ENCODE measurements at regions not wholly inside any gene's neighbourhood (a gene's known extent, or its start where the extent isn't known, plus 50 kb on each side); places are given as distances from the start of the nearest gene placed in this dataset.

GRCh38 chr2:11101430-11101829 lies 53.8 kb upstream of the SLC66A3 start:
- Histone ChIP-seq H3K79me2 (ENCODE audit: control insufficient read depth, insufficient read depth, low read length) (no peaks in the 10 kb centered on the region), H3K79me1 (ENCODE audit: low read length) (no peaks in the 10 kb centered on the region), H3K4me3 (ENCODE audit: low read length) (no peak overlapping the region), H3K4me1 (ENCODE audit: control insufficient read depth, low read depth, low read length) (no peaks in the 10 kb centered on the region), H3K23ac (ENCODE audit: low read length) (no peak overlapping the region), H3K36me3 (ENCODE audit: control insufficient read depth, insufficient read depth, low read length) (no peaks in the 10 kb centered on the region), H2BK5ac (ENCODE audit: low read length) (no peak overlapping the region), H4K8ac (ENCODE audit: low read depth, low read length) (no peak overlapping the region), H3K27me3 (ENCODE audit: insufficient read depth, low read length, poor library complexity) (no peaks in the 10 kb centered on the region), H3K27ac (ENCODE audit: low read depth, low read length) (no peak overlapping the region), H3K18ac (ENCODE audit: low read length) (no peak overlapping the region), H2BK120ac (ENCODE audit: low read depth, low read length) (no peak overlapping the region), H3K9ac (ENCODE audit: low read length) (no peak overlapping the region), H3K4ac (ENCODE audit: low read depth, low read length) (no peak overlapping the region), H2AK5ac (ENCODE audit: low read length) (no peak overlapping the region), H3K56ac (ENCODE audit: low read length) (no peak overlapping the region), H4K5ac (ENCODE audit: low read length) (no peak overlapping the region), H2BK15ac (replicated peaks; ENCODE audit: low read depth) (no peak overlapping the region), H3K4me2 (ENCODE audit: low read length) (no peak overlapping the region)
- DNase-seq, result no peak
- no CpG with 5 or more reads among the region's 4 CpGs for WGBS (ENCODE audit: extremely low coverage, insufficient coverage, low lambda C conversion rate)

DNA sequence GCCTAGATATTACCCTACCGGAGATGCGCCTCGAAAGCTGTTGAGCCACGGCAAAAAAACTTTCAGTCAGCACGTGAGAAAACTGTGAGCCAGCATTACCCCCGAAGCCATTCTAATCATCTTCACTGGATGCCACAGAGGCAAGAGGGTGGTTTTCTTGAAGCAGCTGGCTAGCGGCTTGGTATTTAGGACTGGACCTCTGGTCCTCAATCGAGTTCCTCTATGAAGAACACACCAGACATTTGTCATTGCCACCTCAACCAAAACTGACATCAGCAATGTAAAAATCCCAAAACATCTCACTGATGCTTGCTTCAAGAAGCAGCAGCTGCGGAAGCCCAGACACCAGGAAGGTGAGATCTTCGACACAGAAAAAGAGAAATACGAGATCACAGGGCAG lies 52.8 kb upstream of the SLC66A3 start:
- Histone ChIP-seq H4K5ac (ENCODE audit: low read length) (no peak overlapping the region), H3K27me3 (ENCODE audit: insufficient read depth, low read length, poor library complexity) (no peaks in the 10 kb centered on the region), H3K4me2 (ENCODE audit: low read length) (no peak overlapping the region), H2AK5ac (ENCODE audit: low read length) (no peak overlapping the region), H3K23ac (ENCODE audit: low read length) (no peak overlapping the region), H3K4ac (ENCODE audit: low read depth, low read length) (no peak overlapping the region), H3K18ac (ENCODE audit: low read length) (no peak overlapping the region), H3K36me3 (ENCODE audit: control insufficient read depth, insufficient read depth, low read length) (no peaks in the 10 kb centered on the region), H3K79me1 (ENCODE audit: low read length) (no peaks in the 10 kb centered on the region), H3K79me2 (ENCODE audit: control insufficient read depth, insufficient read depth, low read length) (no peaks in the 10 kb centered on the region), H3K4me1 (ENCODE audit: control insufficient read depth, low read depth, low read length) (no peaks in the 10 kb centered on the region), H4K8ac (ENCODE audit: low read depth, low read length) (no peak overlapping the region), H3K4me3 (ENCODE audit: low read length) (no peak overlapping the region), H2BK5ac (ENCODE audit: low read length) (no peak overlapping the region), H2BK120ac (ENCODE audit: low read depth, low read length) (no peak overlapping the region), H3K9ac (ENCODE audit: low read length) (no peak overlapping the region), H3K27ac (ENCODE audit: low read depth, low read length) (no peak overlapping the region), H2BK15ac (replicated peaks; ENCODE audit: low read depth) (no peak overlapping the region), H3K56ac (ENCODE audit: low read length) (no peak overlapping the region)
- DNase-seq, result no peak
- WGBS (ENCODE audit: extremely low coverage, insufficient coverage, low lambda C conversion rate), result no CpG with 5 or more reads among the region's 11 CpGs

DNA sequence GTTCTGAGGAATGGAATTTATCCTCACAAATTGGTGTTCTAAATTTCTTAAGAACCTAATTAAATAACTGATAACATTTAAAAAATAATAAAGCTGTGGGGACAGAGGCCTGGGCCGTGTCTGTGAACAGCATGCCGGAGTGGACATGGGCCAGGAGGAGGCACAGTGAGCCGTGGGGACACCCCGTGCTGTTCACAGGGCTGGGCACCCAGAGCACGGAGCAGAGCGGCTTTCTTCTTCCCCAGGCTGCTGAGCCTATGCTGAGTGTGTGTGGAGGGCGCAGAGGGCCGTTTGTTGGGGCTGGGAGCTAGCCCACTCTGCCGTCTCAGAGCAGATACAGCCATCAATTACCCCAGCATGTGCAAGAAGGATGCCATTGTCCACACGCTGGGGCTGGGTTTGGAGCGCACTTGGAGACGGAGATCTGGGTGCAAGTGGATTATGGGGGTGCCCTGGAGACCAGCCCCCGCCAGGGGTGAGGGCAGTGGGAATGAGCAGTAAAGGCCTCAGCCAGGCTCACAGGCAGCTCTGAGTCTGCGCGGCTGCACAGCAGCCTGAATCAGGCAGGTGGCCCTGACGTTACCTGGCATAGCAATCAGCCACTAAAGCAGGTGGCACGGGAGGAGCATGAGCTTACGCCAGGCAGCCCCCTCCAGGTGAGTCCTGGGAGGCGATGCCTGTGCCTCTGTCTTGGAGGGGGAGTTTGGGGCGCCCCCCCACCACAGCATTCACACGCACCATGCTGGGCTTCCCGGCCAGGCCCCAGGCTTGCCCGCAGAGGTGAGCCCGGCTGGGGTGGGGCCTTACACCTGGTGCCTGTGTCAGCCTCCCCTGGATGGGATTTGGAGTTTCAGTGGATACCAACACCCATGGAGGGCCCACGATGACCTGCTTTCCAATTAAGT lies 52.1 kb upstream of the SLC66A3 start:
- no peak overlapping the region for H3K4me3 ChIP-seq (ENCODE audit: low read length)
- H2BK5ac ChIP-seq (ENCODE audit: low read length), result no peak overlapping the region
- H3K4me2 ChIP-seq (ENCODE audit: low read length), result no peak overlapping the region
- no peaks in the 10 kb centered on the region for H3K36me3 ChIP-seq (ENCODE audit: control insufficient read depth, insufficient read depth, low read length)
- H3K4ac ChIP-seq (ENCODE audit: low read depth, low read length), result no peak overlapping the region
- H3K18ac ChIP-seq (ENCODE audit: low read length), result no peak overlapping the region
- no peak overlapping the region for H4K8ac ChIP-seq (ENCODE audit: low read depth, low read length)
- no CpG with 5 or more reads among the region's 25 CpGs for WGBS (ENCODE audit: extremely low coverage, insufficient coverage, low lambda C conversion rate)
- no peak overlapping the region for H3K23ac ChIP-seq (ENCODE audit: low read length)
- no peak overlapping the region for H4K5ac ChIP-seq (ENCODE audit: low read length)
- no peak for DNase-seq
- no peak overlapping the region for H2BK120ac ChIP-seq (ENCODE audit: low read depth, low read length)
- H2AK5ac ChIP-seq (ENCODE audit: low read length), result no peak overlapping the region
- H3K4me1 ChIP-seq (ENCODE audit: control insufficient read depth, low read depth, low read length), result no peaks in the 10 kb centered on the region
- no peak overlapping the region for H3K27ac ChIP-seq (ENCODE audit: low read depth, low read length)
- no peaks in the 10 kb centered on the region for H3K79me1 ChIP-seq (ENCODE audit: low read length)
- H3K27me3 ChIP-seq (ENCODE audit: insufficient read depth, low read length, poor library complexity), result no peaks in the 10 kb centered on the region
- no peak overlapping the region for H2BK15ac ChIP-seq (replicated peaks; ENCODE audit: low read depth)
- no peak overlapping the region for H3K56ac ChIP-seq (ENCODE audit: low read length)
- no peaks in the 10 kb centered on the region for H3K79me2 ChIP-seq (ENCODE audit: control insufficient read depth, insufficient read depth, low read length)
- no peak overlapping the region for H3K9ac ChIP-seq (ENCODE audit: low read length)

DNA sequence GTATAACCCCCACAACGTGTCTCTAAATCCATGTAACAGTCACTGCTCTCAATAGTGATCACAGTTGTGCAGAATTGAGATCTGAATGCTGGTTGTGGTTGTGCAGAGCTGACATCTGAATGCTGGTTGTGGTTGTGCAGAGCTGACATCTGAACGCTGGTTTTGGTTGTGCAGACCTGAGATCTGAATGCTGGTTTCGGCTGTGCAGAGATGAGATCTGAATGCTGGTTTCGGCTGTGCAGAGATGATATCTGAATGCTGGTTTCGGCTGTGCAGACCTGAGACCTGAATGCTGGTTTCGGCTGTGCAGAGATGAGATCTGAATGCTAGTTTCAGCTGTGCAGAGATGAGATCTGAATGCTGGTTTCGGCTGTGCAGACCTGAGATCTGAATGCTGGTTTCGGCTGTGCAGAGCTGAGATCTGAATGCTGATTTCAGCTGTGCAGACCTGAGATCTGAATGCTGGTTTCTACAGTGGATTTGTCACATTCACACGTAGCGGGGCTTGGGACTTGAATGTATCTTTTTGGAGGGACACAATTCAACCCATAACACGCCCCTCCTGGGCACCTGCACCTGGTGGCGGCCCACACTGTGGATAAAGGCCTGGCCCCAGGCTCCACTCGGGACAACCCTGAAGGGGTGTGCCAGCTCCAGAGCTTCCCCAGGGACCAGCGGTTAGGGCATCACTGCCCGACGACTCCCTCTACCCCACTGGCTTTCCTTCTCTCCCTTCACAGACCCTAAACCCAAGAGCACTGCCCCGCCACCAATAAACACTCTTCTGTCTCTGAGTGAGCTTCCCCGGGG lies 51.1 kb upstream of the SLC66A3 start:
- H3K4me2 ChIP-seq (ENCODE audit: low read length), result no peak overlapping the region
- no peak overlapping the region for H4K8ac ChIP-seq (ENCODE audit: low read depth, low read length)
- no peak overlapping the region for H2BK15ac ChIP-seq (replicated peaks; ENCODE audit: low read depth)
- no peak overlapping the region for H2AK5ac ChIP-seq (ENCODE audit: low read length)
- no peak overlapping the region for H2BK120ac ChIP-seq (ENCODE audit: low read depth, low read length)
- no peak overlapping the region for H3K4ac ChIP-seq (ENCODE audit: low read depth, low read length)
- H2BK5ac ChIP-seq (ENCODE audit: low read length), result no peak overlapping the region
- H3K27ac ChIP-seq (ENCODE audit: low read depth, low read length), result no peak overlapping the region
- no peak overlapping the region for H3K18ac ChIP-seq (ENCODE audit: low read length)
- no peak overlapping the region for H3K56ac ChIP-seq (ENCODE audit: low read length)
- H3K23ac ChIP-seq (ENCODE audit: low read length), result no peak overlapping the region
- no peak for DNase-seq
- no peaks in the 10 kb centered on the region for H3K36me3 ChIP-seq (ENCODE audit: control insufficient read depth, insufficient read depth, low read length)
- no peak overlapping the region for H4K5ac ChIP-seq (ENCODE audit: low read length)
- no peak overlapping the region for H3K9ac ChIP-seq (ENCODE audit: low read length)
- no CpG with 5 or more reads among the region's 18 CpGs for WGBS (ENCODE audit: extremely low coverage, insufficient coverage, low lambda C conversion rate)
- H3K27me3 ChIP-seq (ENCODE audit: insufficient read depth, low read length, poor library complexity), result no peaks in the 10 kb centered on the region
- H3K4me1 ChIP-seq (ENCODE audit: control insufficient read depth, low read depth, low read length), result no peaks in the 10 kb centered on the region
- no peaks in the 10 kb centered on the region for H3K79me1 ChIP-seq (ENCODE audit: low read length)
- no peaks in the 10 kb centered on the region for H3K79me2 ChIP-seq (ENCODE audit: control insufficient read depth, insufficient read depth, low read length)
- no peak overlapping the region for H3K4me3 ChIP-seq (ENCODE audit: low read length)

DNA sequence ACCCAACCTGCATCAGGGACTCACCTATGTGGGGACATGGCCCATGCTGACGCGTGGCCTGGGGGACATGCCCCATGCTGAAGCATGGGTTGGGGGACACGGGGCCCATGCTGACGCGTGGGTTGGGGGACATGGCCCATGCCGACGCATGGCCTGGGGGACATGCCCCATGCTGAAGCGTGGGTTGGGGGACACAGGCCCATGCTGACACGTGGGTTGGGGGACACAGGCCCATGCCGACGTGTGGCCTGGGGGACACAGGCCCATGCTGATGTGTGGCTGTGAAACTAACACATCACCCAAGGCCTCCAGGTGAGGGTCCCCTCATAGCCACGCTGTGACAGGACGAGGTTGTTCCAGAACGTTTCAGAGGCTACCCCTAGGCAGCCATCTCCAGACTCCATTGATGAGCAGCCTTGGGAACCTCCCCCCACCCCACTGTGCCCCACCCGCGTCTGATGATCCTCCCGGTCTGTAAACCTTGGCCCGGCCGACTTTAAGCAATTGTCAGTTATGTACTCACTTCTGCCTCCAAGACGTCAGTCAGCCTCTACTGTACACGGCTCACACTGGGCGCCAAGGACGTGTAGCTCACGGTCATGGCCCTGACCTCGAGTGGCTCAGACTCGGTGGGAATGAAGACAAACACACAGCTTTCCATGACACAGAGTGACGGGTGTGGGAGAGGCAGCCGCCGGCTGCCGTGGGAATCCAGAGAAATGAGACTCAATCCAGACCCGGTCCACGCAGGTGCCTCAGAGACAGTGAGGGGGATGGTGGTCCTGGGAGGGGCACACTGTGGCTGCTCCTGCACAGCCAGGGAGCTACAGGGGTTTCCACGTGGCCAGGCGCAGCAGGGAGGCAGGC lies 50.2 kb upstream of the SLC66A3 start:
- Histone ChIP-seq H3K23ac (ENCODE audit: low read length) (no peak overlapping the region), H2BK5ac (ENCODE audit: low read length) (no peak overlapping the region), H3K79me1 (ENCODE audit: low read length) (no peaks in the 10 kb centered on the region), H3K27me3 (ENCODE audit: insufficient read depth, low read length, poor library complexity) (no peaks in the 10 kb centered on the region), H2BK15ac (replicated peaks; ENCODE audit: low read depth) (no peak overlapping the region), H2BK120ac (ENCODE audit: low read depth, low read length) (no peak overlapping the region), H2AK5ac (ENCODE audit: low read length) (no peak overlapping the region), H4K5ac (ENCODE audit: low read length) (no peak overlapping the region), H3K18ac (ENCODE audit: low read length) (no peak overlapping the region), H4K8ac (ENCODE audit: low read depth, low read length) (no peak overlapping the region), H3K4me3 (ENCODE audit: low read length) (no peak overlapping the region), H3K27ac (ENCODE audit: low read depth, low read length) (no peak overlapping the region), H3K4ac (ENCODE audit: low read depth, low read length) (no peak overlapping the region), H3K4me2 (ENCODE audit: low read length) (no peak overlapping the region), H3K36me3 (ENCODE audit: control insufficient read depth, insufficient read depth, low read length) (no peaks in the 10 kb centered on the region), H3K56ac (ENCODE audit: low read length) (no peak overlapping the region), H3K9ac (ENCODE audit: low read length) (no peak overlapping the region), H3K79me2 (ENCODE audit: control insufficient read depth, insufficient read depth, low read length) (no peaks in the 10 kb centered on the region), H3K4me1 (ENCODE audit: control insufficient read depth, low read depth, low read length) (no peaks in the 10 kb centered on the region)
- DNase-seq, result no peak
- WGBS (ENCODE audit: extremely low coverage, insufficient coverage, low lambda C conversion rate), result no CpG with 5 or more reads among the region's 34 CpGs
